K562 (cell line): ENCODE measurements at regions not wholly inside any gene's neighbourhood (a gene's known extent, or its start where the extent isn't known, plus 50 kb on each side); places are given as distances from the start of the nearest gene placed in this dataset.

Experiments used
- CTCF ChIP-seq, 3 experiments: IDR thresholded peaks in 2 of 3; conservative IDR thresholded peaks in 1 of 3; 2 replicates each; pipeline ENCODE4 v1.5.1; 2011 to 2012; ENCODE audit warnings: low read length in 3 of 3, mild to moderate bottlenecking in 3 of 3, control low read depth in 2 of 3, improper control_type of control experiment in 1 of 3, inconsistent platforms in 1 of 3, low read depth in 1 of 3, mixed read lengths in 1 of 3, moderate library complexity in 1 of 3; ENCODE audit not compliant: insufficient read depth in 2 of 3
- ILK ChIP-seq: fragments of 450-650 bp; IDR thresholded peaks from 2 replicates; pipeline ENCODE4 v1.6.1; 2016; ENCODE audit warnings: missing genetic modification characterization, low read depth, mild to moderate bottlenecking, missing compliant biosample characterization, moderate library complexity, borderline replicate concordance
- MAZ ChIP-seq, 2 experiments: fragments of 450-650 bp in 1 of 2; sonication (generic) in 1 of 2; formaldehyde crosslinking; IDR thresholded peaks in 1 of 2; conservative IDR thresholded peaks in 1 of 2; 2 replicates each; pipeline versions ENCODE4 v1.4.0 to v1.5.0; 2020; ENCODE audit warnings: mild to moderate bottlenecking in 1 of 2, missing genetic modification reagents in 1 of 2
- TCF7L2 ChIP-seq: fragments of 150-350 bp; IDR thresholded peaks from 2 replicates; pipeline ENCODE4 v1.6.1; 2016; ENCODE audit warnings: low read depth, mild to moderate bottlenecking, low read length, moderate library complexity
- ZNF395 ChIP-seq: fragments of 200-800 bp; sonication (Bioruptor generic); IDR thresholded peaks from 2 replicates; pipeline ENCODE4 v1.6.1; 2017; ENCODE audit warnings: missing genetic modification characterization, missing compliant biosample characterization
- ZSCAN32 ChIP-seq: fragments of 450-650 bp; formaldehyde crosslinking; IDR thresholded peaks from 2 replicates; pipeline ENCODE4 v1.4.0; 2020; ENCODE audit warnings: mild to moderate bottlenecking, moderate library complexity

GRCh38 chr16:85386467-85387170 is 226.5 kb upstream of the GSE1 start:
- TF ChIP-seq TCF7L2 (no peak), CTCF (IDR thresholded peaks at IDR 0.05 in 2 of 3, conservative IDR thresholded peaks at IDR 0.05 in 1 of 3; ENCODE audit: insufficient read depth in 2 of 3, low read depth in 1 of 3, low read length in 3 of 3) (no peak), ZSCAN32 (CRISPR knock-in tag) (no peak), ZNF395 (CRISPR knock-in tag) (no peak), MAZ (CRISPR knock-in tag; conservative IDR thresholded peaks at IDR 0.05 in 1 of 2, IDR thresholded peaks at IDR 0.05 in 1 of 2) (no peak), ILK (tag) (no peak)
